ENCODE measurements at regions not wholly inside any gene's neighbourhood (a gene's known extent, or its start where the extent isn't known, plus 50 kb on each side); places are given as distances from the start of the nearest gene placed in this dataset.
A peak's percentile ranks its signal among the peaks of the same experiment; 100 is the strongest.

- no peak for ATAC-seq
Measured at GRCh38 chr6:170053966-170054661, 236.8 kb downstream of the DLL1 start.

DNA sequence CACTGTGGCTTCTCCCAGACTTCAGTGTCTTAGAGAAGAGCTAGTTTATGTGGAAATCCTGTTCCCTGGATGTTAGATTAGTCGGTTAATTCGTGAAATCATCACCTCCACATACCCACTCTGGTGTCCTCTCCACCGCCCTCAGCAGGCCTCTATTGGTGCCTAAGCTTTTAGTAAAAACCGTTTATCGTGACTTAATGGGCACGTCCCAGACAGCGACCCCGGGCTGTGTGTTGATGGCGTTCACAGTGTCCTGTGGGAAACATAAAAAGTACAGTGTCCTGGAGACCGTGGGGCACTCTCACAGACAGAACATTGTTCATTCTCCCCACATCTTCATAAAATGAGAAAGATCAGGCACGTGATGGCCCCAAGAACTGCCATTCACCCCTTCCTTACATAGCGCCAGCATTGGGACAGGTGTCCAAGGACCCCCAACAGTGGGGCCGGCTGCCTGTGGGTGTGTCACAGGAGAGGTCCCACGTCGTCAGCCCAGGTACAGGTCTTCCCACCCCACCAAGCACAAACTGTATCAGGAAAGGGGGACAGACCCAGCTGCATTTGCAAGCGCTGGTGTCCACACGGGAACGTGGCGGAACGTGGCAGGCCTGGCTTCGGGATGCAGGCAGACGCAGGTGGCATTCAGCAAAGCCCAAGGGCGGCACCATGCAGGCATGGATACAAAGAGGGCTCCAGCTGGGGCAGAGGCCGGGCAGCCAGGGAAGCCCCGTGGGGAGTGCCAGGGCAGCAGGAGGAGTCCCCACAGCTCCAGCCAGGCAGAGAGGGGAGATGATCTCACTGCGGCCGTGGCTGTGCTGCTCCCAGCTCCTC, 237.7 kb downstream of the DLL1 start:
- no peak for ATAC-seq

- no peak for ATAC-seq
Measured at GRCh38 chr6:170051229-170052172, 239.4 kb downstream of the DLL1 start.

DNA sequence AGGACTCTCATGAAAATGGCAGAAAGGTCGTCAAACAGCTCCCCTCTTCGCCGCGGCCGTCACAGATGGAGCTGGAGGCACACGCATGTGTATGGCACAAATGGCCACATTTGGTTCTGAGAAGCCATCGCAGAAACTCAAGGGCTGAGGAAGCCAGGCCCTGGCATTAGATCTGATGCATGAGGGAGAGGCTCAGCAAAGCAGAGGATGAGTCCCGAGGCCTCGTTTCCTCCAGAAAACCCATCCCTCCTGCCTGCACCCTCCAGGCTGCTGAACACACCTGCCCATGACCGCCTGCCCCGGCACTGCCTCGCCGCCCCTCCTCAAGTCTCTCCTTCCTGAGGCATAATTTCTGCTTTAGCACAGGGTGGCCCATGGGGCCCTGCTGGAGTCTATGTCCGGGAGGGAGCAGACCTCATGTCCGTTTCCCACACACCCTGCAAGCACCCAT, 240.3 kb downstream of the DLL1 start:
- no peak for ATAC-seq

DNA sequence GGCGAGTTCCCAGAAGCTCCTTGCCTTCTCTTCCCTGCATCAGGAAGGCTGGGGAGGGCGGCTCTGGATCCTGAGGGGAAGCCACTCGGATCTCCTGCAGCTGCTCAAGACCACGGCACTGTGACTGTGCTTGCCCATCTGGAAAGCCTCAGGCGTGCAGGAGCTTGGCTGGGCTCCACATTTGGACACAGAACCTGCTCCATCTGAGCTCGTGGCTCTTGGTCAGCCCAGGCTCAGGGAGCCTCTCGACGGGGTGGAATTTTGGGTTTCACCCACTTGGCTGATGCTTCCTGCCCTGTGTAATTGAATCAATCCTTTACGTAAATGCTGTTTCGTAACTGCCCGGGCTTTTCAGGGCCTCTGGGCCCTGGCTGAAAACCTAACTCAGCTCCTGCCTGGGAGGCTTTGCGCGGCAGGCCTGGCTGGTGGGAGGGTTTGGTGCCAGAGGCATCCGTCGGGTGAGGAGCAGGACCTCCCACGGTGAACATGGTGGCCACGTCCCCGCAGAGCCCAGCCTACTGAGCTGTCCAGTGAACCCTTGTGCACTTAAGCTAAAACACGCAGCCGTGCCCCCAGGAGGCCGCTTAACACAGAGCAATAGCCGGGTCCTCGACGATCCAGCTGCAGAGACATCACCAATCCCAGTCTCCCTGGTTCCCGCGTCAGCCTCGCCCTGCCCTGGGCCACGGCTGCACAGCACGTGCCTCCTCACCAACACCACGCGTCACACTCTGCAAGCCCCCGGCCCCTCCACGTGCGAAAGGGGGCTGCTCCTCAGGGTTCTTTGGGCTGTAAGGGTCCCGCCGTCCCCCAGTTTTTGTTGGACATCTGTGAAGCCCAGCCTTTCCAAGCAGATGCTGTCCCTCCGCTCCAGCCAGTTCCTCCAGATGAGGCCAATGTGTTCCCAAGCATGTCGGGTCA, 241.0 kb downstream of the DLL1 start:
- peak; percentile 24 for ATAC-seq

DNA sequence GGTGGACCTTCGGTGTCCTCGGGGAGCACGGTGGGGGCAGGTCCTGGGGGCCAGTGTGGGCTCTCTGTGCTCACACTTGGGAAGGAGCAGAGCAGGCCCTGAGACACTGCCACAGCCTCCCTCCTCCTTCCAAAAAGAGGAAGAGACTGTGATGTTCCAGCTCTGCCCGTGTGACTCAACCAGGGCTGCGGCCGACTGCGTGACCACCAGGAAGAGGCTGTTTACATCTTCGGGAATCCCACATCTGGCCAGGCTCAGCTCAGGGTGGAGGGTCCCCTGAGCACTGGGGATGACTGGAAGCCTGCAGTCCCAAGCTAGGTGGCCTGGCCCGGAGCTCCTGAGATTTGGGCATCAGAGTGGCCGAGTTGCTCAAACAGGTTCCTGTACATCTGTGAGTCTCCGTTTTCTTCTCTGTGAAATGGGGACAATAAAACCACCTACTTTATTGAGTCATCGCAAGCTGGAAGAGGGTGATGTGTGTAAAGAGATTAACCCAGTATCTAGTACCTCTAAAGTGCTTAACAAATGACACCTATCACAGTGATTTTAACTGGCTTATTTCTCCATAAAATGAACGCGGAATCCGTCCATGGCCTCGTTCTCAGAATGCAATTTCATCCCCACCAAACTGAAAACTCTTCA, 242.1 kb downstream of the DLL1 start:
- ATAC-seq: peak; percentile 24

DNA sequence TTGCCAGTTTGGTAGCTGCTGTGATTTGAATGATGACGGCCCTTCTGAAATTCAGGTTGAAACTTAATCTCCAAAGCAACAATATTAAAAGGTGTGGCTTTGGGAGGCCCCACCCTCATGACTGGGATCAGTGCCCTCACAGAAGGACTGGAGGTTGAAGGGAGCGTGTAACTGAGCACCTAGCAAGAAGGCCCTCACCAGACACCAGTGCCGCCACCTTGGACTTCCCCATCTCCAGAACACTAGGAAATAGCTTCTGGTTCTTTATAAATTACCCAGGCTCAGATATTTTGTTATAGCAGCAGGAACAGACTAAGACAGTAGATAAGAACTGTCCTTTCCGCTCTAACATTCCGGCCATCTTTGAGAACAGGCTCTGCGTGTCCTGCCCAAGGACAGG, 243.1 kb downstream of the DLL1 start:
- ATAC-seq: no peak

DNA sequence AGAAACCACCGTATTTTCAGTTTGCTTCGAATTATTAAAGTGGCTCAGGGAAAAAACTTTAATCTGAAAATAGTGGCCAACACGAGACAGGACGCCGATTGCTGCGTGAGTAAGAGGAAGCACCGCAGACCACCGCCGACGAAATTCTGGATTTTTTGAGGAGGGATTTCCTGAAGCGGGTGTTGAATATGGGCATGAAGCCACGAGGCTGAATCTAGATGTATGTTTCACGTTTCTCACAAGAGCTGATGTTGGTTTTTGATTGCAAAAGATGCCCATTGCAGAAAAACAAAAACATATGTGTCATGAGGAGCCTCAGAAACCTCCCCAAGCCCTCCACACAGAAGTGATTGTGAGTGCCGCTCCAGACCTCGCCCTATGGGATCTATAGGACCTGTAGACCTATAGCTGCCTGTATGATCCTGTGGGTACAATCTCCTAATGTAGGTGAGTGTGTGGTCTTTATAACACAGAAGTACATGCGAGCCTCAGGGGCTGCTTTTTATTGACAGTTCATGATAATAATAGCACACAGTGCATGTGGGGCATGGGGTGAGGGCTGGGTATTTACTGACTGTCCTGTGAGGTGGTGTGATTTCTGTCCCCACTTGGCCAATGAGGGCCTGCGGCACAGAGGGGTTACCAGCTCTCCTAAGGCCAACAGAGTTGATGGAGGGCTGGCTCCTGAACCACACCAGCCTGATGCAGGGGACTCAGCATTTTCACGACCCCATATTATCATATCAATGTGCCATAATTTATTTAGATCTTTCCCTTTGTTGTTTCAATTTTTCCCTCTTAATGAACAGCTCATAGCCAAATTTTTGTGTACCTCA, 243.9 kb downstream of the DLL1 start:
- no peak for ATAC-seq

DNA sequence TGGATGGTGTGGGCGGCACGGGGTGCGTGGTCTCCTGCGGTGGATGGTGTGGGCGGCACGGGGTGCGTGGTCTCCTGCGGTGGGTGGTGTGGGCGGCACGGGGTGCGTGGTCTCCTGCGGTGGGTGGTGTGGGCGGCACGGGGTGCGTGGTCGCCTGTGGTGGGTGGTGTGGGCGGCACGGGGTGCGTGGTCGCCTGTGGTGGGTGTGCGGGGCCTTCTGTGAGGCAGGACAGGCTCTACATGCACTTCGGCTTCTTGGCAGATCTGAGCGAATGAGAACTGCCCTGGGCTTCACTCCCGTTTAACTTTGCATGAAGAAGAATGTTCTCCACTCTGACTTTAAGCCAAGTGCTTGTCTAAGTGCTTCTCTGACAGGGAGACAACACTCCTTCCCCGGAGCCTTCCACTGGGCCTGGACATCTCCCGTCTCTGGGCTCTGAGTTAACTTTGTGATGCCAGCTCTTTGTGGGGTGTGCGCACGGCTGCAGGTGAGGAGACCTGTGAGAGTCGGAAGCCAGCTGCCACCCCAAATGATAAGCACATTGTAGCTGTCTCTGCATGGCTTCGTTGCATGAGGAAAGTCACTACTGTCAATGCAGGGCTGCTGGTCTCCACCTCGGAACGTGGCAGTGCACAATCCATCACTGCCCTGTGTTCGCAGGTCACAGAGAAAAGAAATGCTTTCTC, 244.8 kb downstream of the DLL1 start:
- no peak for ATAC-seq

GRCh38 chr6:170045563-170045960, 245.3 kb downstream of the DLL1 start:
- ATAC-seq: no peak

DNA sequence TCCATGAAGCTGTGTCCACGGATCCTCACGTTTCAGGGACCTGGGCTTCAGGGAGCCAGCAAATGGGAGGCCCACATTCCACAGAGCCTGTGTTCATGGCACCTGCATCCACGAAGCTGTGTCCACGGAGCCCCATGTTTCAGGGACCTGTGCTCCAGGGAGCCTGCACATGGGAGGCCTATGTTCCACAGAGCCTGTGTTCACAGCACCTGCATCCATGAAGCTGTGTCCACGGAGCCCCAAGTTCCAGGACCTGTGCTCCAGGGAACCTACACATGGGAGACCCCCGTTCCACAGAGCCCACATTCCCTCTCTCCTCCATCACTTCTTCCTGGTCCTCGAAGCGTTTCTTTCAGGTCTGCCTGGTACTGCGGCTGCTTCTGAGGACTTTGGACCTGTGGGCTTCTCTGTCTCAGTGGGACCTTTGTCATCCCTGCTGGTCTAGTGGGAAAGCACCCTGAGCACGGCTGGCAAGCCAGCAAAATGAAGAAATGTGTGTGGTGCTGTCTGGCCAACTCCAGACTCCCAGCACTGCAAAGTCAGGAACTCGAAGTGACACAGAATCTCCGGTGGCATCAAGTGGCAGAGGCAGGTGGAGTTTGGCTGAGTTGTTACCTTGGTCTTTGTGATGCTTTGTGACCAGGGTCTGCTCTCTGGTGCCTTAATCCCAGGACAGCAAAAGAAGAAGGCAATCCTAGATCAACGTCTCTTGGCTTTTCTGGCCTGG, 245.9 kb downstream of the DLL1 start:
- no peak for ATAC-seq

DNA sequence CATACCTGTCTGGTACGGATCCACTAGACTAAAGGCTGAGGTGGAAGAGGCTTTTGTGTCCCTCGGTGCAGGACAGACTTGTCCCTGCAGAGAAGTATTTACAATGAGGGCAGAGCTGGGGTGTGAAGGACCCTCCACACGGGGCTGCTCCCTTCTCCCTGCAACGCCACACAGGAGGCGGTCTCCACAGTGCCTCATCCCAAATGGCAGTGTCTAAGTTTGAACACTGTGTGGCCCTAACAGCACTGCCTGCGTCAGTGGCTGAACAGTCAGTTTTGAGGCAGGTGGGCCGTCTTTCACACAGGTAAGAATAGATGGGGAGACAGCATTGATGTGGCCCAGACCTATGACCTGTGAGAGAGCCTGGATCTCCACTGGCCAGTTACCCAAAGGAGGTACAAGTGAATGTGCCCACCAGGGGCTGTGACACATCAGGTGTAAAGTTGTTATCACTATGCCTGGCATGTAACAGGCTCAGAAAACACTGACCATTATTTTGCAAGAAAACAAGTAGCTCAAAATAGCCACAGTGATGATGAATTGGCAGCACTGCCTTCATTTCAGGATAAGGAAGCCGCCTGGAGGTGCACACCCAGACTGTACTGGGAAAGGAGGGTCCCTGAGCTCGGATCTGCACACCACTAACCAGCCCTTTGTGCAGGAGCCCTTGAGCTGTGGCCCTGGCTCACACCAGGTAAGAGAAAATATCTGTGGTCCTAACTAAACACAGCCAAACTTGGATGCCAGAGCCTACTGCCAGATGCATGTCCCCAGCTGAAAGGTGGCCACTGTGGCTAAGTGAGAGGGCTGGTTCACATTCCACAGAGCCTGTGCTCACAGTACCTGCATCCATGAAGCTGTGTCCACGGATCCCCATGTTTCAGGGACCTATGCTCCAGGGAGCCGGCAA, 246.7 kb downstream of the DLL1 start:
- ATAC-seq: no peak

- ATAC-seq: no peak
Measured at GRCh38 chr6:170043150-170043819, 247.6 kb downstream of the DLL1 start.

DNA sequence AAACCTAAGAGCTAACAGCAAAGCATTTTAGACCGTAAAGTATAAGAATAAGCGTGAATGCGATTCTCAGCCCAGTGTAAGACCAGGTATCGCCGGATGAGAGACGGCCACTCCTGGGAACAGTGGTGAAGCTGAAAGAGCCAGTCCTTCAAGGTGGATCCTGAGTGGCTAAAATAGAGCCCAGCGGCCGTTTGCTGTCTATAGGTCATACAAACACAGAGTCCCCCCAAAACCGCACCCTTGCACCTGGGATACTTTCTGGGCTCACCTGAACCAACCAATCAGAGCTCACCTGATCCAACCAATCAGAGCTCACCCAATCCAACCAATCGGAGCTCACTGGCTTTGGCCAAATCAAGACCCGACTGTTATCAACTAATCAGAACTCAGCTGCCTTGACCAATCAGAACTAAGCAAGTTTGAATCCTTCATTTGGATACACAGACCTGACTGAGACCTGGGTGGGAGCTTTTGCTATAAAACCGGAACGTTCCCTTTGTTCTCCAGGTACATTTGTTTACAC, 248.2 kb downstream of the DLL1 start:
- ATAC-seq: no peak

DNA sequence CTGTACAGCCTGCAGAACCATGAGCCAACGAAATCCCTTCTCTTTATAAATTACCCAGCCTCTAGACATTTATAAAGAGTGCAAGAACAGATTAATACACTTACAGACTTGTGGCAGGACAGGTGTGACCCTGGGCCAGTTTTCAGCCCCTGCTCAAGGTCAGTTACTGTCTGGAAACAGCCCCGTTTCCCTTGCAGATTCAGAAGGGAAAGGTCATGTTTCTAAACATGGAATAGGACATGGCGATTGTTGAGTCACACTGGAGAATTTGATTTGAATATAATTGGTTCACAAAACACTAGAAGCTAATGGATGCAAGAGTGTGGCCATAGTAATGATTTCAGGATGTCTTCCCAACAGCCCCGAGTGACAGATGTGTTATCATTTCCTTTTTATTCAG, 248.8 kb downstream of the DLL1 start:
- ATAC-seq: no peak

GRCh38 chr6:170041526-170041925, 249.4 kb downstream of the DLL1 start:
- no peak for ATAC-seq

- no peak for ATAC-seq
Measured at GRCh38 chr6:170040906-170041305, 250.0 kb downstream of the DLL1 start.

Measured in esophagus mucosa (tissue), 1 donor.